Activated CD4-positive, alpha-beta T cell treated with anti-CD3 and anti-CD28 coated beads for 24 hours (primary cell): ENCODE measurements at regions not wholly inside any gene's neighbourhood (a gene's known extent, or its start where the extent isn't known, plus 50 kb on each side); places are given as distances from the start of the nearest gene placed in this dataset.

Experiments used
- DNase-seq, 2 donors: peaks; one replicate each; pipeline ENCODE4 v3.0.0-alpha.2; 2020; ENCODE audit warnings: low read depth in 2 of 2

GRCh38 chr15:93486407-93487117 is 397.6 kb upstream of the RGMA start:
- DNase-seq, result no peak

DNA sequence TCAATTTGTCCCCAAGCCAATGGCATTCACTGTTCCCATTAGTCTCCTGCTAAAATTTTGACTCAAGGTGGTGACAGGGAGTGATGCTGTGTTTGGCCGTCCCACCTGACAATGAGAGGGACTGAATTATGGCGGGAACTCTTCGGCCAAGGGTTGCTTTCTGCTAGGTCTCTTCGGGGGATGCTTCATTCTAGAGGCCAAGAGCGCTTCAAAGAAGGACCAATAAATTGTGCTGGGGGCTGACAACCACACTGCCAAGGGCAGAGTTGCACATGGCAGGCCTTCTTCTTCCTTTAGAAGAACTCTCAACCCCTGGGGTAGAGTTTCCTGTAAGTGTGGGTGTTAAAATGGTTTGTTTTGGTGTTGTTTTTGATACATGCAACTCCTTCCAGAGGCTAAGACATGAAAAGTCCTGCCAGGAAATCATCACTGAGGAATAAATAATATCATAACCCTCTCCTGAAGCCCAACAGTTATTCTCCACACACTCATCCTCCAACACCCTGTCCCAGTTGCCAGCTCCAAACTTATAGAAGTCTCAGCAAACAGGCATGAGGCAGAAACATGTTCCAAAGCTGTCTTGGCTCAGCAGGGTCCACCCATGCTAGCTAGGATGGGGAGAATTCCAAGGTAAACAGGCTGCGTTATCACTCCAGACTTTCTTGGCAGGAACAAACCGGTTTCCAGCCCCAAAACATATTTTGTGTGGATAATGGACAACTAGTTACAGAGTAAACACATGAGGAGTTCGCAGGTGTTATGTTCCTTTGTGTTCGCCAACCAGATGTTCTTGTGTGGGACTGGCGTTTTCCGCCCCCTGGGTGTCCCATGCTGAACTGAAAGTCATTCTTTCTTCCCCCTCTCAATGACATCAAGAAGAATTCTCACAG is 396.7 kb upstream of the RGMA start:
- DNase-seq, result no peak

GRCh38 chr15:93483923-93484322 is 394.9 kb upstream of the RGMA start:
- no peak for DNase-seq

GRCh38 chr15:93482731-93483130 is 393.7 kb upstream of the RGMA start:
- DNase-seq, result no peak

DNA sequence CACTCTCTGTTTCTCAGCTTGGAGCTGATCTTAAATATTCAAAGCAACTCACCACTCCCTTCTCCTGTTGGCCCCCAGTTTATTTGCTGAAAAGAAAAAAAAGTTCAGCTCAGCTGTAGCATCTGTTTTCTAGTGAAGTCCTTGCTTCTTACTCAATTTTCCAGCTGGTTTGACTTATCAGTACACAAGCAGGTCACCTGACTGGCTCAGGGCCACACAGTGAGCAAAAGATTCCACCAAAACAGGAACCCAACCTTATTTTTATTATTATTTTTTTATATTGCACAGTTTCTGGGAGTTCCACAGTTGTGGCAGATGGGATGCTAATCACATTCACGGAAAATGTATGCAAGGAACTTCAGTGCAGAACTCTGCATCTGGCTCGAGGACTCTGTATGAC is 390.7 kb upstream of the RGMA start:
- no peak for DNase-seq

DNA sequence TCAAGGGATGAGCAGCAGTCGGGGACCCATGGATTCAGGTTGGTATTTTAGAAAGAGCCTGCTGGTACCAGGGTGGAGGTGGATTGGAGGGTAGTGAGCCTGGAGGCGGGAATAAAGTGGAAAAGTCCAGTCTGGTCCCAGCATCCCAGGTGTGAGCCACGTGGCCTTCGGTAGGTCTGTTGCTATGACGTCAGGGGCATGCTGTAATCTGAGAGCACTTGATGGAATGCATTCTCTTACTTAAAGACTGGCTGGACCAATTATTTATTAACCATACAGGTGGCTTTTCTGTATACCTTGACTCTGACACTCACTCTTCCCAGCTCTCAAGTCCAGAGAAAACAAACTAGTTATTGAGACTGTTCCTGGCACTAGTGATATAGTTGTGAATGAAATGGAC is 389.9 kb upstream of the RGMA start:
- DNase-seq, result no peak

DNA sequence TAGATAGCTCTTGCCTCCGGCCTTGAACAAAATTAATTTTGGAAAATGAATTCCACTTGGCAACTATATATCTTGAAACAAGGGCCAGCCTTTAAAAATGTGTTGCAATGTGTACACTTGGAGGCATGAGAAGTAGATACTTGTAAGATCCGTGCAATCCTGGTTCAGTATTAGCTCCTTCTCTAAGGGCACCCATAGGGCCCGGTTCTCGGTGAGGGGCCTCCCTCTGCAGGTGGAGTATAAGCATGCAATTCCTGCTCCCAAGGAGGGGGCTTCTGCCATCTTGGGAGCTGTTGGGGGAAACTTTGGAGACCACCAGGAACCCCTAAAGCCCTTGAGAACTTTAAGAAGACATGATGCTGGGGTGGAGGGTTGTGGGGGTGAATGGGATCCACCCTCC is 388.7 kb upstream of the RGMA start:
- DNase-seq, result no peak

DNA sequence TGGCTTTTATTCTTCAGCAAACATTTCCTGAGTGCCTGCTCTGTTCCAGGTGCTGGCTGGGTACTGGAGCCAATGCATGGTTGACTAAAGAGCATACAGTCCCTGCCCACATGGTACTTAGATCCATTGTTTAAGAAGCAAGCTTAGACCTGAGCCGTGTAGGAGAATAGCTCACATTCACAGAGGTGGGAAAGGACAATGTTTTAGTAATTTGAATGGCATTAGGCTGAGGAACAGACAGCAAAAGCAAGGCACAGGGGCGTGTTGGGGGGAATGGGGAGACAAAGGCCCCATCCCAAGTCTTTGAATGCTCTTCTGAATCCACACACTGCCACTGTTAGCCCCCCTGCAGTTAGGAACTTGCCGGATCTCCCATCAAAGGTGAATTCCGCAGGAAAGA is 388.2 kb upstream of the RGMA start:
- DNase-seq, result no peak

- no peak for DNase-seq
Measured at GRCh38 chr15:93476491-93477177, 387.6 kb upstream of the RGMA start.

- DNase-seq, result no peak
Measured at GRCh38 chr15:93474728-93475127, 385.7 kb upstream of the RGMA start.

DNA sequence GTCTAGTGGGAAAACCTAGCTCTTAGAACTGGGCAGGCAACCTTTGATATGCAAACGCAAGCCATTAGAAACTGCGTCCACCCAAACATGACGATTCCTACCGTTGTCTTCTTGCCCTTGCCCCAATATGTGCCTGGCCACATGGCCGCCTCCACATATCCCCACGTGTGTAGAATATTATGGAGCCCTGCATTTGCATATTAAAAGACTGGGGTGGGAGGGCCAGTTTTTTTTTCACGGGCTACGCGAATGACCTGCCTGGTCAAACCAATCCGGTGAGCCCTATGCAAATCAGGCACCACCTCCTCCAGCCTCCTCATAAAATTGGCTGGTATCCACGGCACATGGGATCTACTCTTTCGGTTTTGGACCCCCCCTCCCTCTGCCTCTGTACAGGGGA is 381.0 kb upstream of the RGMA start:
- no peak for DNase-seq

DNA sequence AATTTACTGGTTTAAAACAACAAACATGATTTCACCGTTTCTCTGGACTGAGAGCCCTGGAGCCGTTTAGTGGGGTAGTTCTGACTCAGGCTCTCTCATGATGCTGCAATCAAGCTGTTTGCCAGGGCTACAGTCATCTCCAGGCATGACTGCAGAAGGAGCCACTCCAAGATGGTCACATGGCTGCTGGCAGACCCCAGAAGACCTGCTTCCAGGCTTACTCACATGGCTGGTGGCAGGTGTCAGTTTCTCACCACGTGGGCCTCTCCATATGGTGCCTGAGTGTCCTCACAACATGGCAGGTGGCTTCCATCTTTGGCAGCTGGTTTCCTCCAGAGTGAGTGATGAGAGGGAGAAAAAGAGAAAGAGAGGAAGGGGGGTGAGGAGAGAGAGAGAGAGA is 378.3 kb upstream of the RGMA start:
- no peak for DNase-seq

- no peak for DNase-seq
Measured at GRCh38 chr15:93466380-93466779, 377.4 kb upstream of the RGMA start.

GRCh38 chr15:93462690-93463089 is 373.7 kb upstream of the RGMA start:
- DNase-seq, result no peak

DNA sequence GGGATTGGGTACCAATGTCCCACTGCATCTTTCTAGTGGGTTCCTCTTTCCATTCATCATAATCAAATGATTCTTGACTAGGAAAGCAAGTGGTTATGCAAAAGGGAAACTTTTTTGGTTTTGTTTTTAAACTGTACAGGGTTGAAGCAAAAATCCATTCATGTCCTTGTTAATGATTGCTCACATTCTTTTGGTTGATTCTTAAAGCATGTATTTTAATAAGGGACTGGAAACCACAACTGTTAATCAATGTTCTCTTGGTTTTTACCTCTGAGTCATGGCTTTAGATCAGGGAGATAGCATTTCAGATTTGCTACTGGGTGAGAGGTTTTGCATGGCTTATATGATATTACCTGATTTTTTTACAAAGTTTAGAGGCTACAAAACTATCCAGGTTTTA is 371.7 kb upstream of the RGMA start:
- DNase-seq, result no peak

DNA sequence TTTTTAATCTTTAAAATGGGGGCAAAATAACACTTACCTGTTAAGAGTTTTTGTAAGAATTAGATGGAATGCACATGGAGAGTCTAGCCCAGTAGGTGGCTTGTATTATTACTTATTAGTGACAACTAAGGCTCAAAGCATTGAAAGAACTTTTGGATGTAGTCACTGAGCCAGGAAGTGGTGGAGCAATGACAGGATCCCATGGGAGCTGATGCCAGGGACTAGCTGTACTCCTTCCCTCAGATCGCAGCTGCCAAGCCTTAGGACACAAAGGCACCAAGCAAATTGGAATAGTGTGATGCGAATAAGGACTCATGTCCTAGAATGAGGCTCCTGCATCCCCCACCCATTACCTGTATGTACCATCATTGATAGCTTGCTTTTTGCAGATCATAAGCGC is 370.4 kb upstream of the RGMA start:
- DNase-seq, result no peak

DNA sequence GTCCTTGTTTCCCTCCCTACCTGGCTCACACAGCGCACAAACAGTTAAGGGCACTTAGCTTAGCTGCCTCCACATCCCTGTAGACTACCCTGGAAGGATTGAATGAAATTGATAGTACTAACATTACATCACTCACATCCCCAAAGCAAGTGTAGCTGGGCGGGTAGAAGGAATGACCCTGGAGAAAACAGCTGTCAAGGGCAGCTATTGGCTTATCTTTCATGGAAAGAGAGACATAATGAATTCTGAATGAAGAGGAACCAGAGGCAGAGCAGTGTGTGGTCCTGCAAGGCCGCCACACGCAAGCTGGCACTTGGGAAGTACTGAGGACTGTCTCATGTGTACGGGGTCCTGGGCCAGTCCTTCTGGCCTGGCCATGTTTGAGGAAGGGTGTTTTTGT is 369.6 kb upstream of the RGMA start:
- DNase-seq, result no peak

DNA sequence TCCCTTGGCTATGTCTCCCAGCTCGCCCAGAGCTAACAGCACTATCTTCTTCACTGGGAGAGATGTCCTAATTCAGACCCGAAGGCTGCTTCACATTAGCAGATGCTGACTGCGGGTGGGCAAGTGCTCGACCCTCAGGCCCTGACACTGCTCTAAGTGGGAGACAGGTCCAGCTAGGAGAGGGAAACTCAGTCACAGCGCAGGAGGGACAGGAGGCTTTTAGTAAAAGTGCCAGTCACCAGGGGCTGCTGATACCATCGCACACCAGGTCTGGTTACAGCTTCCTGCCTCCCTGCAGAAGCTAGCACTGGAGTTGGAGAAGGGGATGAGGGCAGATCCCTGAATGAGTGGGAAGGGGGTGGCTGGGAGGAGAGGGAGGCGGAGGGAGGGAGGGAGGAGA is 365.8 kb upstream of the RGMA start:
- no peak for DNase-seq

DNA sequence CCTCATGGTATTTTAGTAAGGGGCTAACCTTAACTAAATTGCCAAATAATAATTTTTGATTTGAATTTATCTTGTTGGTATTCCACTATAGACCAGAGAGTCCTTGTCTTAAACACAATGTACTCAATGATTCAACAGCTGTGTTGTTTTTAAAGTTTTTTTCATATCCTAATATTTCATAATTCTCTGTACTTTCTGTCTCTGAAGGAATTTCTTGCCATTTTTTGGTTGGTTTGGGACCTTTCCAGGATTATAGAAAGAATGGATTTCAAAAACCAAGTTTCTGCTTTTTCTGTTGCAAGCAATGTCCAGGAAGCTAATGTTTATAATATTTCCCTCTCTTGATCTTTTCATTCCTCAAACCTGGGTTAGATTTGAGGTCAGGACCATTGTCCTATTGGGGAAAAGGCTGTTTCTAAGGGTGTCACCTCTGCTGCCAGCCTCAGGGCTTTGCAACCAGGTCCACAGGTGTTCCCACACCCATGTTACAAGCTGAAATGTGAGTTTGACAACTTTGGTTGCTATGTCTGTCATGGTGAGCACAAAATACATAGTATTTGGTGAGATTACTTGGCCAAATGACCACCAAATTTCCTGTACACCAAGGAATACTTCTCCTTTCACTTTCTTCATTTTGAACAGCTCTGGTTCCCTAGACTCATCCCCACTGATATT is 363.7 kb upstream of the RGMA start:
- DNase-seq, result no peak

DNA sequence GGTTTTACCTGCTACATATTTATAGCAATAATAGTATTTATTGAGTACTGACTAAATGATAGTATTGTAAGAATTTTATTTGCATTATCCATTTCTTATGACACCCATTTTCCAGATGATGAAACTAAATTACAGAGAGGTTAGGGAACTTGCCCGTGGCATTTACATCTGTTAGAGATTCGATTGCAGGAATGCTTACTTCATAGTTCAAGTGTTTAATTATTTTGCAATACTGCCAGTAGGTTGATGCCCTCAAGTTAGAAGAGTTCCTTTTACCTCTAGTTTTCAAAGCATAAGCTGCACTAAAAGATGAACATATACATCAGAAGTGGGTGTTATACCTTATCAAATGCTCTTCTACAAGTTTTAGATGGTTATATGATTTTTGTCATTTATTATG is 362.8 kb upstream of the RGMA start:
- no peak for DNase-seq

GRCh38 chr15:93451265-93451664 is 362.3 kb upstream of the RGMA start:
- no peak for DNase-seq

DNA sequence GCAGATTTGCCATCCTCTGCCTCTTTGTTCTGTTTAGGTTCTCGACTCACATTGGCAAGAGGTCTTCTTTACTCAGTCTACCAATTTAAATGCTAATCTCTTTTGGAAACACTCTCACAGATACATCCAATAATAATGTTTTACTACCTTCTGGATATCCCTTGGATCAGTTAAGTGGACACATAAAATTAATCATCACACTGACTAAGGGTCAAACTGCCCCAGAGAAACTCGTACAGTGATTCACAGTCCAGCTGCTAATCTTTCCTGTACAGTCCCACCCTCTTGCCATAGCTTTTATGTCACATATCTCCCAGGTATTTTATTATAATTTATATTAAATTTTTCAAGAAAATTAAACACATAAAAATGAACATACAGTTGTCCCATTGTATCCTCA is 360.8 kb upstream of the RGMA start:
- DNase-seq, result no peak
